A673 (cell line): ENCODE measurements at regions not wholly inside any gene's neighbourhood (a gene's known extent, or its start where the extent isn't known, plus 50 kb on each side); places are given as distances from the start of the nearest gene placed in this dataset.
A peak's percentile ranks its signal among the peaks of the same experiment; 100 is the strongest.

ENCODE experiments used
- BruUV-seq: library from RNA; stranded (reverse); fragments of 400-500 nt; replicated peaks from 2 replicates; lab custom pipeline; 2021; lab: Mats Ljungman, UMichigan
- CTCF ChIA-PET: fragments of 300-600 bp; sonication (Branson Sonifier 250); formaldehyde crosslinking; loops from one replicate; lab custom pipeline; 2022; ENCODE audit warnings: antibody characterized with exemption; lab: Charles Lee
- POLR2A ChIA-PET: fragments of 300-600 bp; sonication (Branson Sonifier 250); formaldehyde crosslinking; loops from one replicate; lab custom pipeline; 2022; ENCODE audit warnings: antibody characterized with exemption; ENCODE audit not compliant: low non-redundant PET; lab: Charles Lee
- DNase-seq: peaks from one replicate; pipeline ENCODE4 v3.0.0-alpha.2; 2015; ENCODE audit warnings: low spot score
- H3K27ac ChIP-seq: fragments of 200-600 bp; sonication (generic); 2 replicates; pipeline ENCODE4 v1.5.1; 2016; ENCODE audit warnings: mixed run types, low read depth, mild to moderate bottlenecking, mixed read lengths, antibody characterized with exemption, low read length; ENCODE audit not compliant: poor library complexity, severe bottlenecking
- H3K27me3 ChIP-seq: fragments of 200-600 bp; sonication (generic); replicated peaks from 2 replicates; pipeline ENCODE4 v1.6.1; 2017; ENCODE audit warnings: mixed run types, low read depth, mild to moderate bottlenecking, mixed read lengths, antibody characterized with exemption, low read length; ENCODE audit not compliant: insufficient read depth, poor library complexity
- H3K36me3 ChIP-seq: fragments of 200-600 bp; sonication (generic); 2 replicates; pipeline ENCODE4 v1.6.1; 2016; ENCODE audit warnings: mixed run types, mild to moderate bottlenecking, mixed read lengths, antibody characterized with exemption, low read length; ENCODE audit not compliant: insufficient read depth, poor library complexity, severe bottlenecking
- H3K4me1 ChIP-seq: fragments of 200-600 bp; sonication (generic); 2 replicates; pipeline ENCODE4 v1.6.1; 2017; ENCODE audit warnings: mixed run types, mild to moderate bottlenecking, mixed read lengths, antibody characterized with exemption, low read length; ENCODE audit not compliant: insufficient read depth, poor library complexity, severe bottlenecking
- H3K4me3 ChIP-seq: fragments of 200-600 bp; sonication (generic); 2 replicates; pipeline ENCODE4 v1.5.1; 2016; ENCODE audit warnings: low read depth, mixed run types, mild to moderate bottlenecking, mixed read lengths, low read length; ENCODE audit not compliant: poor library complexity, severe bottlenecking
- H3K9me3 ChIP-seq: fragments of 200-600 bp; sonication (generic); 2 replicates; pipeline ENCODE4 v1.6.1; 2016; ENCODE audit warnings: mixed run types, low read depth, mild to moderate bottlenecking, mixed read lengths, antibody characterized with exemption, low read length; ENCODE audit not compliant: poor library complexity, severe bottlenecking
- EZH2 ChIP-seq: fragments of 200-600 bp; sonication (generic); IDR thresholded peaks from 2 replicates; pipeline ENCODE4 v1.6.1; 2017; ENCODE audit warnings: borderline replicate concordance, low read depth, mild to moderate bottlenecking, mixed read lengths, antibody characterized with exemption, low read length; ENCODE audit not compliant: poor library complexity, severe bottlenecking
- intact Hi-C: fragments of 100-400 bp; cut with micrococcal nuclease; formaldehyde crosslinking; loops from one replicate; pipeline ENCODE4 v1.10.0; 2022; ENCODE audit not compliant: unreplicated experiment
- TF ChIP-seq, protein P1 (sequence below): fragments of 300-800, 200-600 bp; sonication (generic); conservative IDR thresholded peaks from 2 replicates; pipeline ENCODE4 v1.5.1; 2017; ENCODE audit warnings: low read depth, mild to moderate bottlenecking, antibody characterized with exemption, low read length, moderate library complexity, mixed read lengths

GRCh38 chr6:81897793-81898192 is 145.3 kb upstream of the TENT5A start:
- no peak for DNase-seq
- Histone ChIP-seq H3K36me3 (no peaks in the 10 kb centered on the region), H3K4me1 (no peaks in the 10 kb centered on the region), H3K27ac (no peak overlapping the region), H3K9me3 (peaks cover under 1% of the 10 kb centered on the region), H3K4me3 (no peak overlapping the region), H3K27me3 (no peaks in the 10 kb centered on the region)
- ChIA-PET POLR2A (no interaction called here), CTCF (no interaction called here)
- no TSS peak for BruUV-seq
- intact Hi-C loops: no loop called here
- TF ChIP-seq EZH2: no peak
- TF ChIP-seq, protein P1, sequence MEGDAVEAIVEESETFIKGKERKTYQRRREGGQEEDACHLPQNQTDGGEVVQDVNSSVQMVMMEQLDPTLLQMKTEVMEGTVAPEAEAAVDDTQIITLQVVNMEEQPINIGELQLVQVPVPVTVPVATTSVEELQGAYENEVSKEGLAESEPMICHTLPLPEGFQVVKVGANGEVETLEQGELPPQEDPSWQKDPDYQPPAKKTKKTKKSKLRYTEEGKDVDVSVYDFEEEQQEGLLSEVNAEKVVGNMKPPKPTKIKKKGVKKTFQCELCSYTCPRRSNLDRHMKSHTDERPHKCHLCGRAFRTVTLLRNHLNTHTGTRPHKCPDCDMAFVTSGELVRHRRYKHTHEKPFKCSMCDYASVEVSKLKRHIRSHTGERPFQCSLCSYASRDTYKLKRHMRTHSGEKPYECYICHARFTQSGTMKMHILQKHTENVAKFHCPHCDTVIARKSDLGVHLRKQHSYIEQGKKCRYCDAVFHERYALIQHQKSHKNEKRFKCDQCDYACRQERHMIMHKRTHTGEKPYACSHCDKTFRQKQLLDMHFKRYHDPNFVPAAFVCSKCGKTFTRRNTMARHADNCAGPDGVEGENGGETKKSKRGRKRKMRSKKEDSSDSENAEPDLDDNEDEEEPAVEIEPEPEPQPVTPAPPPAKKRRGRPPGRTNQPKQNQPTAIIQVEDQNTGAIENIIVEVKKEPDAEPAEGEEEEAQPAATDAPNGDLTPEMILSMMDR: no peak

DNA sequence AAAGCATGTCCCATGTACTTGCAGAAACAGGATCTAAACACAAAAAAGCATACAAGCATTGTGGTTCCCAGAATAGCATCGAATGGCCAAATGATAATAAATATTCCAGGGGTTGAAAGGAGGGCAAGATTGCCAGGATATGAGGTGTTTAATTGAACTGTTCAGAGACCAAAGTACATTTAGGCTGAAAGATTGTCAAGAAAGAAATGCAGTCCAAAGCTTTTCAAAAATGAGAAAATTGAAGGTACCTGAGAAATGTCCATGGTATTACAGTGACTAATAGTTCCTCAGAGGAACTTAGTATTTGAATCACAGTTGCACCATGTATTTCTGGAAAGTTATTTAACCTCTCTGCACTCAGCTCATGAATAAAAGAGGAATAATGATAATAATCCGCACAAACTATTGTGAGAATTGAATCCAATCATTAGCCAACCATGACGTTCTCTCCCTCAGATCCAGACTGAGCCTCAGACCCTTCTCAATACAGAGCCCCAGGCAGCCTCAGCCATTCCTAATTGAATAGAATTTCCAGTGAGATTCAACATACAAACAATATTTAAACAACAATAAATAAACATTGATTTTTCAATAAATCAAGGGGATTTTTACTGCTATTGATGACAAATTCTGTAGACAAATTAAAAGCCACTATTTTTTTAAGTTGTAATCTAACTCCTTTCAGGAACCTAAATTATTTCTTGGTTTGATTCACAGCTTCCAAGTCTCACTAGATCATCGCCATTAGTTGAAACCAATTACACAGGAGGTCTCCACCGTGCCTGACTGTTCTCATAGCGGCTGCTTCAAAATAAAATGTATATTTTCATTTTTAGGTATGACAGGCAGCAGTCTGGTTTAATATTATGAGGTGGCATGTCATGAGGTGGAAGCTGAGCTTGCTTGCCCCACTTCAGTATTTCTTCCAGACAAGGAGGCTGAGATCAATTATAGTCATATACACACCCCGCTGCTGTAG is 144.3 kb upstream of the TENT5A start:
- ChIA-PET POLR2A (interaction anchor here (0.7 kb wide), 1 partner anchor 73 kb away, joined by 4 read pairs; no protein-coding TSS in a partner anchor), CTCF (no interaction called here)
- no peaks in the 10 kb centered on the region for H3K36me3 ChIP-seq
- no peak overlapping the region for H3K27ac ChIP-seq
- no peak overlapping the region for H3K4me3 ChIP-seq
- no peaks in the 10 kb centered on the region for H3K27me3 ChIP-seq
- TF ChIP-seq EZH2: no peak
- TF ChIP-seq, protein P1: no peak
- H3K4me1 ChIP-seq: no peaks in the 10 kb centered on the region
- no TSS peak for BruUV-seq
- H3K9me3 ChIP-seq: no peaks in the 10 kb centered on the region
- intact Hi-C loops: no loop called here
- DNase-seq: no peak

- TF ChIP-seq, protein P1: no peak
- TF ChIP-seq EZH2: no peak
- no peaks in the 10 kb centered on the region for H3K27me3 ChIP-seq
- ChIA-PET POLR2A (no interaction called here), CTCF (no interaction called here)
- DNase-seq: peak; percentile 17
- no TSS peak for BruUV-seq
- no peaks in the 10 kb centered on the region for H3K4me1 ChIP-seq
- no peaks in the 10 kb centered on the region for H3K36me3 ChIP-seq
- no peak overlapping the region for H3K27ac ChIP-seq
- intact Hi-C loops: no loop called here
- no peaks in the 10 kb centered on the region for H3K9me3 ChIP-seq
- H3K4me3 ChIP-seq: no peak overlapping the region
Measured at GRCh38 chr6:81895511-81896185, 143.2 kb upstream of the TENT5A start.
